ENCODE measurements at regions not wholly inside any gene's neighbourhood (a gene's known extent, or its start where the extent isn't known, plus 50 kb on each side); places are given as distances from the start of the nearest gene placed in this dataset.

GRCh38 chr10:120960725-120961124 lies 109.6 kb downstream of the WDR11 start:
- intact Hi-C loops (cut with DNase I), result no loop called here
- no peak for DNase-seq (ENCODE audit: missing footprints)
- ATAC-seq, result no peak

GRCh38 chr10:120961795-120962755 lies 110.9 kb downstream of the WDR11 start:
- DNase-seq (ENCODE audit: missing footprints) (no peak), ATAC-seq (peak; percentile 67)
- intact Hi-C loops (cut with DNase I), result no loop called here

GRCh38 chr10:120962756-120963593 lies 111.8 kb downstream of the WDR11 start:
- DNase-seq (ENCODE audit: missing footprints) (no peak), ATAC-seq (no peak)
- intact Hi-C loops (cut with DNase I), result no loop called here

- intact Hi-C loops (cut with DNase I), result no loop called here
- ATAC-seq, result no peak
- DNase-seq (ENCODE audit: missing footprints), result no peak
Observed at GRCh38 chr10:120963594-120964220, 112.5 kb downstream of the WDR11 start.

GRCh38 chr10:120966657-120967045 lies 115.5 kb downstream of the WDR11 start:
- intact Hi-C loops (cut with DNase I), result no loop called here
- DNase-seq (ENCODE audit: missing footprints) (no peak), ATAC-seq (no peak)

- intact Hi-C loops (cut with DNase I), result no loop called here
- ATAC-seq (no peak), DNase-seq (ENCODE audit: missing footprints) (no peak)
Observed at GRCh38 chr10:120969219-120969645, 118.1 kb downstream of the WDR11 start.

GRCh38 chr10:120970595-120971529 lies 119.7 kb downstream of the WDR11 start:
- DNase-seq (ENCODE audit: missing footprints), result no peak
- intact Hi-C loops (cut with DNase I), result no loop called here
- ATAC-seq, result no peak

- ATAC-seq (no peak), DNase-seq (ENCODE audit: missing footprints) (no peak)
- intact Hi-C loops (cut with DNase I), result no loop called here
Observed at GRCh38 chr10:120971671-120972070, 120.5 kb downstream of the WDR11 start.

- DNase-seq (ENCODE audit: missing footprints) (no peak), ATAC-seq (no peak)
- intact Hi-C loops (cut with DNase I), result no loop called here
Observed at GRCh38 chr10:120972259-120972658, 121.1 kb downstream of the WDR11 start.

- DNase-seq (ENCODE audit: missing footprints) (no peak), ATAC-seq (no peak)
- intact Hi-C loops (cut with DNase I), result no loop called here
Observed at GRCh38 chr10:120975072-120975867, 124.1 kb downstream of the WDR11 start.

GRCh38 chr10:120975868-120976225 lies 124.7 kb downstream of the WDR11 start:
- ATAC-seq, result no peak
- no peak for DNase-seq (ENCODE audit: missing footprints)
- intact Hi-C loops (cut with DNase I), result no loop called here

- ATAC-seq (no peak), DNase-seq (ENCODE audit: missing footprints) (no peak)
- intact Hi-C loops (cut with DNase I), result no loop called here
Observed at GRCh38 chr10:120977897-120978296, 126.7 kb downstream of the WDR11 start.

GRCh38 chr10:120978589-120979252 lies 127.6 kb downstream of the WDR11 start:
- ATAC-seq, result no peak
- DNase-seq (ENCODE audit: missing footprints), result no peak
- intact Hi-C loops (cut with DNase I), result no loop called here

- ATAC-seq, result no peak
- no peak for DNase-seq (ENCODE audit: missing footprints)
- intact Hi-C loops (cut with DNase I), result no loop called here
Observed at GRCh38 chr10:120979435-120980278, 128.5 kb downstream of the WDR11 start.

- no peak for ATAC-seq
- intact Hi-C loops (cut with DNase I), result no loop called here
Observed at GRCh38 chr10:120980279-120981255, 129.4 kb downstream of the WDR11 start.

More at GRCh38 chr10:120980279-120981255, 129.4 kb downstream of the WDR11 start:
- DNase-seq (ENCODE audit: missing footprints), result no peak

Data from Right ventricle myocardium inferior (tissue), 1 donor.